Mesendoderm (in vitro differentiated cells): ENCODE measurements at regions not wholly inside any gene's neighbourhood (a gene's known extent, or its start where the extent isn't known, plus 50 kb on each side); places are given as distances from the start of the nearest gene placed in this dataset.

Source experiments
- DNase-seq: peaks from one replicate; pipeline ENCODE4 v3.0.0; 2013
- H2AK5ac ChIP-seq: 2 replicates; pipeline ENCODE4 v1.6.1; 2013; ENCODE audit warnings: low read length, inconsistent platforms
- H2BK120ac ChIP-seq: 2 replicates; pipeline ENCODE4 v1.6.1; 2013; ENCODE audit warnings: low read depth, mild to moderate bottlenecking, low read length, moderate library complexity, mixed read lengths
- H2BK15ac ChIP-seq: replicated peaks from 2 replicates; pipeline ENCODE4 v1.6.1; 2013; ENCODE audit warnings: low read depth, mild to moderate bottlenecking, moderate library complexity
- H2BK5ac ChIP-seq: 2 replicates; pipeline ENCODE4 v1.6.1; 2013; ENCODE audit warnings: low read length, inconsistent platforms
- H3K18ac ChIP-seq: 2 replicates; pipeline ENCODE4 v1.6.1; 2013; ENCODE audit warnings: mild to moderate bottlenecking, low read length, mixed read lengths
- H3K23ac ChIP-seq: one replicate; pipeline ENCODE4 v1.6.1; 2013; ENCODE audit warnings: low read length
- H3K27ac ChIP-seq: 2 replicates; pipeline ENCODE4 v1.5.1; 2013; ENCODE audit warnings: low read depth, mild to moderate bottlenecking, inconsistent platforms, low read length, moderate library complexity
- H3K27me3 ChIP-seq: 2 replicates; pipeline ENCODE4 v1.6.1; 2013; ENCODE audit warnings: low read length, control low read depth, mild to moderate bottlenecking, inconsistent platforms; ENCODE audit not compliant: insufficient read depth, poor library complexity
- H3K36me3 ChIP-seq: 2 replicates; pipeline ENCODE4 v1.6.1; 2013; ENCODE audit warnings: low read length, inconsistent platforms; ENCODE audit not compliant: control insufficient read depth, insufficient read depth
- H3K4ac ChIP-seq: one replicate; pipeline ENCODE4 v1.6.1; 2013; ENCODE audit warnings: low read depth, mild to moderate bottlenecking, low read length, moderate library complexity
- H3K4me1 ChIP-seq: 2 replicates; pipeline ENCODE4 v1.6.1; 2013; ENCODE audit warnings: low read depth, low read length, inconsistent platforms; ENCODE audit not compliant: control insufficient read depth
- H3K4me2 ChIP-seq: 2 replicates; pipeline ENCODE4 v1.6.1; 2013; ENCODE audit warnings: low read length
- H3K4me3 ChIP-seq: 2 replicates; pipeline ENCODE4 v1.5.1; 2013; ENCODE audit warnings: mild to moderate bottlenecking, low read length
- H3K56ac ChIP-seq: one replicate; pipeline ENCODE4 v1.6.1; 2013; ENCODE audit warnings: low read length
- H3K79me1 ChIP-seq: 2 replicates; pipeline ENCODE4 v1.6.1; 2013; ENCODE audit warnings: low read length, inconsistent platforms
- H3K79me2 ChIP-seq: 2 replicates; pipeline ENCODE4 v1.6.1; 2013; ENCODE audit warnings: mild to moderate bottlenecking, low read length; ENCODE audit not compliant: control insufficient read depth, insufficient read depth
- H3K9ac ChIP-seq: 2 replicates; pipeline ENCODE4 v1.6.1; 2013; ENCODE audit warnings: low read length, inconsistent platforms
- H4K5ac ChIP-seq: one replicate; pipeline ENCODE4 v1.6.1; 2013; ENCODE audit warnings: low read length
- H4K8ac ChIP-seq: one replicate; pipeline ENCODE4 v1.6.1; 2013; ENCODE audit warnings: low read depth, mild to moderate bottlenecking, control low read depth, low read length, moderate library complexity
- WGBS: extraction: QIAGEN DNeasy Blood & Tissue Kit; methylation state at CpG from one replicate; pipeline ENCODE4 v1.1.7; 2013; ENCODE audit warnings: low lambda C conversion rate, missing lambda C conversion rate; ENCODE audit not compliant: insufficient coverage; ENCODE audit errors: extremely low coverage; 5-methylcytosine and 5-hydroxymethylcytosine counted together

DNA sequence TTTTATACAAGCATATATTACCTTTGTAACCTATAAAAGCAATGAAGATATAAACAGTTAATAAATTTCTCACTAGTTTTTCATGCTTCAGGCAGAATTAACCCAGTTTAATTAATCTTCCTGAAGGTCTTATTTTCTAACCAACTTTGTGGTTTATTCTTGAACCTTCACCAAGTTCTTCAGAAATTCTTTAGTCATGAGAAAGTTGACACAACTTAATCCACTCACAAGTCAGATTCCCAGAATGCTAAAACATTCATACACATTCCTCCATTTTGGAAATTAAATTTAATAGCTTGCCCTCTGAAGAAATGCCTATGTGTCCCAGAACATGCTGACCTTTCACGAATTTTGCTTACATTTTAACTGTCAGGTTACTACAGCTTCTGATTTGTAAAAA, 105.4 kb upstream of the PAM start:
- H3K79me2 ChIP-seq = no peaks in the 10 kb centered on the region
- H3K4me2 ChIP-seq = no peak overlapping the region
- no peak overlapping the region for H2BK5ac ChIP-seq
- H3K56ac ChIP-seq = no peak overlapping the region
- H2BK120ac ChIP-seq = no peak overlapping the region
- H3K4me3 ChIP-seq = no peak overlapping the region
- no peak overlapping the region for H2BK15ac ChIP-seq
- H3K4me1 ChIP-seq = no peaks in the 10 kb centered on the region
- no peak overlapping the region for H4K8ac ChIP-seq
- H3K23ac ChIP-seq = no peak overlapping the region
- no peak overlapping the region for H3K18ac ChIP-seq
- no peak overlapping the region for H2AK5ac ChIP-seq
- H3K79me1 ChIP-seq = no peaks in the 10 kb centered on the region
- H4K5ac ChIP-seq = no peak overlapping the region
- no peak overlapping the region for H3K9ac ChIP-seq
- H3K27ac ChIP-seq = no peak overlapping the region
- no CpG with 5 or more reads among the region's 1 CpG for WGBS
- H3K4ac ChIP-seq = no peak overlapping the region
- H3K27me3 ChIP-seq = no peaks in the 10 kb centered on the region
- no peak for DNase-seq
- no peaks in the 10 kb centered on the region for H3K36me3 ChIP-seq

DNA sequence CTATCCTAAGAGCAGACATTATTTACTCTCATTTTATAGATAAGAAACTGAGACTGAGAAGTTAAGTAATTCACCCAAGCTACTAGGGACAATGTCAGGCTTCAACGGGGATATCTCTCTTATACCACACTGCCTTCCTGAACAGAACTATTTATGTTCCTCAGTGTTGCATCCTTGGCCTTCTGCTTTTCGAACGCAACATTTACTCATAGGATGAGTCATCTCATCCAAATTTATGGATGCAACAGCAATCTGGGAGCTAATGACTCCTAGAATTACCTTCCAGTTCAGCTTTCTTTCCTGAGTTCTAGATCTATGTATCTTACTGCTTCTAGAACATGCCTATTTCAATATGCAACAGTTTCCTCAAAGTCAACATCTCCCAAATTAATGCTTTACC, 103.6 kb upstream of the PAM start:
- Histone ChIP-seq H3K4me1 (no peaks in the 10 kb centered on the region), H2AK5ac (no peak overlapping the region), H3K56ac (no peak overlapping the region), H3K27ac (no peak overlapping the region), H2BK15ac (no peak overlapping the region), H3K36me3 (no peaks in the 10 kb centered on the region), H4K5ac (no peak overlapping the region), H3K4me3 (no peak overlapping the region), H3K23ac (no peak overlapping the region), H3K9ac (no peak overlapping the region), H3K27me3 (no peaks in the 10 kb centered on the region), H2BK5ac (no peak overlapping the region), H2BK120ac (no peak overlapping the region), H4K8ac (no peak overlapping the region), H3K18ac (no peak overlapping the region), H3K4ac (no peak overlapping the region), H3K4me2 (no peak overlapping the region), H3K79me2 (no peaks in the 10 kb centered on the region), H3K79me1 (no peaks in the 10 kb centered on the region)
- DNase-seq = no peak
- WGBS = no CpG with 5 or more reads among the region's 3 CpGs

DNA sequence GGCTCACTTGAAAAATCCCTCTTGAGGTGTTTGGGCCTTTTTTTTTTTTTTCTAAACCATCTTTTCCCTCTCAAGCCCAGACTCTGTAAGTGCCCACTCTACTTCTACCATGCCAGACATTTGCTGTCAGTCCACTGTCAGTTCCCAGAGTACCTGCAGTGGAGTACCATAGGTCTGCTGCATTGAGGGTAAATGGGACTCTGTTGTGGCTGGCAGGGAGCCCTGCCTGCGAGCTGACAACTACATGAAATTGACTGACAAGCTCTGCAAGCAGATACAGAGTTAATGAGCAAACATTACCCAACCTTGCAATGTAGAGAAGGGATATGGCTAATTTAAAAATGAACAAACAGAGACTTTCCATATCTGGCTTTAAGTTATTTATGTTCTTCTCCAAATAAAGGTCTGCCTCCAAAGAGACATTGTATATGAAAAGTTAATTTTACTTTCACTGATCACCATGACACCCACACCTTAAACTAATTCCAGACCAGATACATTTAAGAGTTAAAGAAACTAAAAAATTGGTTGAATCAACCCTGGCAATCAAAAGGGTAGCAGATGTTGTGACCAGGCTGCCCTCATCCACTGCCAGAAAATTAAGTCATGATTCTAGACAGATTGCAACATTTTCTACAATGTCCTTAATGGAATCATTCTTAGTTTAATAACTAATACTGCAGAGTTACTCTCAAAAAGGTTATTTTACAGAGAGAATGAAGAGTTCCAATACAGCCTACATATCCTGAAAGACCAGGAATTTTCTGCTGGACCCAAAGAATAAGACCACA, 100.4 kb upstream of the PAM start:
- WGBS = no CpG with 5 or more reads among the region's 1 CpG
- H2BK5ac ChIP-seq = no peak overlapping the region
- no peak overlapping the region for H3K56ac ChIP-seq
- no peak overlapping the region for H3K9ac ChIP-seq
- no peak overlapping the region for H2BK15ac ChIP-seq
- no peak overlapping the region for H3K4ac ChIP-seq
- no peak overlapping the region for H3K27ac ChIP-seq
- no peaks in the 10 kb centered on the region for H3K36me3 ChIP-seq
- H3K4me1 ChIP-seq = no peaks in the 10 kb centered on the region
- no peak overlapping the region for H4K8ac ChIP-seq
- H3K79me2 ChIP-seq = no peaks in the 10 kb centered on the region
- no peaks in the 10 kb centered on the region for H3K79me1 ChIP-seq
- H4K5ac ChIP-seq = no peak overlapping the region
- no peak for DNase-seq
- no peak overlapping the region for H3K4me2 ChIP-seq
- no peak overlapping the region for H3K23ac ChIP-seq
- no peak overlapping the region for H3K18ac ChIP-seq
- H2AK5ac ChIP-seq = no peak overlapping the region
- no peak overlapping the region for H2BK120ac ChIP-seq
- H3K27me3 ChIP-seq = no peaks in the 10 kb centered on the region
- no peak overlapping the region for H3K4me3 ChIP-seq

DNA sequence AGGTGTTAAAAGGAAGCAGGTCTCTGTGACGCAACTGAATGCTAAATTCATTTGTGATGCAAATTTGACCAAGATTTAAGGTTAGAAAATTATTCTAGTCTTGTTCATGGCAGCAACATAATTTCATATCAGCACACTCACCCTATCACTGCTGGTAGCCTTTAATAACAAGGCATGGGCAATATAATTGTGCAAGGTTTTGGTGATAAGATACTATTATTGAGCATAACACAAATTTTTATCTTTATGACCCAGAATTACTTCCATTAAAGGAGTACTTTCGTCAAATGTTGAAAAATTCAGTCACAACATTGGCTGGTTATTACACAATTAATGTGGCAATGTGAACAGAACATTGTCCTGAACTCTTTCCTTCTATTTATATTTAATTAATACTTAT, 96.0 kb upstream of the PAM start:
- Histone ChIP-seq H3K18ac (no peak overlapping the region), H3K36me3 (no peaks in the 10 kb centered on the region), H3K4me2 (no peak overlapping the region), H3K4me1 (no peaks in the 10 kb centered on the region), H3K23ac (no peak overlapping the region), H3K79me2 (no peaks in the 10 kb centered on the region), H2BK120ac (no peak overlapping the region), H3K9ac (no peak overlapping the region), H3K4ac (no peak overlapping the region), H4K5ac (no peak overlapping the region), H2BK5ac (no peak overlapping the region), H3K27ac (no peak overlapping the region), H2AK5ac (no peak overlapping the region), H3K56ac (no peak overlapping the region), H3K79me1 (no peaks in the 10 kb centered on the region), H3K4me3 (no peak overlapping the region), H2BK15ac (no peak overlapping the region), H3K27me3 (no peaks in the 10 kb centered on the region), H4K8ac (no peak overlapping the region)
- DNase-seq = no peak
- no CpG with 5 or more reads among the region's 2 CpGs for WGBS

DNA sequence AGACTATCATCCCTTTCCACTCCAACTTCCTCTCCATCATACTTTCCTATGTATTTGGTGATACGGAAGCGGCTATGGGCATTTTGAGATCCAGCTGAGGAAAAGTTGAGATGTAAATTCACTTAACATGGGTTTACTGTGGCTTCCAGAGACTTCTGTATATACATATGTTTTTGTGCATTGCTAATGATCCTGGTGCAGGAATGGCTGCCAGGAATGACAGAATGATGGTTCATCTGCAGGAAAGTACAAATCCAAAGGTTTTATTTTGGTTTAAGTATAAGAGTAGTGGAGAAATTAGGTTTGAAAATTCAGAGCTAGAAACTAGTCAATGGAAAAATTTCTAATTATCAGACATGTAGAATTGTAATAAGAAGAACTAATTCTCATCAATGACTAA, 95.0 kb upstream of the PAM start:
- H2BK120ac ChIP-seq = no peak overlapping the region
- no peak overlapping the region for H2AK5ac ChIP-seq
- DNase-seq = no peak
- no CpG with 5 or more reads among the region's 2 CpGs for whole genome bisulfite sequencing
- H3K23ac ChIP-seq = no peak overlapping the region
- H3K4ac ChIP-seq = no peak overlapping the region
- no peak overlapping the region for H3K56ac ChIP-seq
- no peaks in the 10 kb centered on the region for H3K36me3 ChIP-seq
- no peak overlapping the region for H3K9ac ChIP-seq
- H3K4me3 ChIP-seq = no peak overlapping the region
- no peak overlapping the region for H4K8ac ChIP-seq
- no peak overlapping the region for H4K5ac ChIP-seq
- no peak overlapping the region for H3K27ac ChIP-seq
- H3K18ac ChIP-seq = no peak overlapping the region
- H2BK5ac ChIP-seq = no peak overlapping the region
- H3K79me1 ChIP-seq = no peaks in the 10 kb centered on the region
- no peaks in the 10 kb centered on the region for H3K27me3 ChIP-seq
- H3K4me1 ChIP-seq = peaks cover 3% of the 10 kb centered on the region
- H3K4me2 ChIP-seq = no peak overlapping the region
- H3K79me2 ChIP-seq = no peaks in the 10 kb centered on the region
- no peak overlapping the region for H2BK15ac ChIP-seq
